Posterior vena cava (tissue), 2 donors: ENCODE measurements at regions not wholly inside any gene's neighbourhood (a gene's known extent, or its start where the extent isn't known, plus 50 kb on each side); places are given as distances from the start of the nearest gene placed in this dataset.

Experiments used
- DNase-seq: peaks from one replicate; pipeline ENCODE4 v3.0.0-alpha.2; 2020; ENCODE audit warnings: low spot score
- intact Hi-C, 2 donors: fragments of 100-400 bp; cut with DNase I; formaldehyde crosslinking; loops; one replicate each; pipeline versions ENCODE4 v1.14.1 to v1.14.2; 2022 to 2023
- donor health status: DM: yes; HTN: yes; CAD: no.
- donor health status: DM: yes; HTN: yes; CAD: no.

GRCh38 chrX:125758819-125759218 lies 407.3 kb downstream of the DCAF12L2 start:
- intact Hi-C loops, result no loop called here
- DNase-seq, result no peak

- no peak for DNase-seq
- intact Hi-C loops, result no loop called here
Measured at GRCh38 chrX:125762954-125763353, 403.1 kb downstream of the DCAF12L2 start.

GRCh38 chrX:125765347-125765746 lies 400.7 kb downstream of the DCAF12L2 start:
- no peak for DNase-seq
- intact Hi-C loops, result no loop called here

GRCh38 chrX:125769628-125770027 lies 396.5 kb downstream of the DCAF12L2 start:
- intact Hi-C loops, result no loop called here
- DNase-seq, result no peak

GRCh38 chrX:125778261-125778660 lies 387.8 kb downstream of the DCAF12L2 start:
- intact Hi-C loops, result no loop called here
- DNase-seq, result no peak

GRCh38 chrX:125782184-125782583 lies 383.9 kb downstream of the DCAF12L2 start:
- DNase-seq, result no peak

GRCh38 chrX:125786316-125786715 lies 379.8 kb downstream of the DCAF12L2 start:
- intact Hi-C loops, result no loop called here
- DNase-seq, result no peak

More at GRCh38 chrX:125782184-125782583, 383.9 kb downstream of the DCAF12L2 start:
- intact Hi-C loops, result no loop called here

- intact Hi-C loops, result no loop called here
- DNase-seq, result no peak
Measured at GRCh38 chrX:125791787-125792186, 374.3 kb downstream of the DCAF12L2 start.

- no peak for DNase-seq
- intact Hi-C loops, result no loop called here
Measured at GRCh38 chrX:125810856-125811255, 355.2 kb downstream of the DCAF12L2 start.

- no peak for DNase-seq
- intact Hi-C loops, result no loop called here
Measured at GRCh38 chrX:125826080-125826479, 340.0 kb downstream of the DCAF12L2 start.

GRCh38 chrX:125826774-125827451 lies 339.2 kb downstream of the DCAF12L2 start:
- peak; percentile 62 for DNase-seq
- intact Hi-C loops, result no loop called here

GRCh38 chrX:125846271-125846670 lies 319.8 kb downstream of the DCAF12L2 start:
- intact Hi-C loops, result no loop called here
- DNase-seq, result no peak

- intact Hi-C loops, result no loop called here
- no peak for DNase-seq
Measured at GRCh38 chrX:125850693-125851092, 315.4 kb downstream of the DCAF12L2 start.

- peak; percentile 43 for DNase-seq
- intact Hi-C loops, result no loop called here
Measured at GRCh38 chrX:125883169-125883568, 282.9 kb downstream of the DCAF12L2 start.

GRCh38 chrX:125894947-125895346 lies 271.1 kb downstream of the DCAF12L2 start:
- intact Hi-C loops, result no loop called here
- DNase-seq, result no peak

GRCh38 chrX:125895518-125895917 lies 270.6 kb downstream of the DCAF12L2 start:
- intact Hi-C loops, result no loop called here
- DNase-seq, result peak; percentile 49

GRCh38 chrX:125926295-125926694 lies 239.8 kb downstream of the DCAF12L2 start:
- DNase-seq, result no peak
- intact Hi-C loops, result no loop called here

GRCh38 chrX:125940985-125941384 lies 225.1 kb downstream of the DCAF12L2 start:
- intact Hi-C loops, result no loop called here
- DNase-seq, result no peak

- DNase-seq, result no peak
- intact Hi-C loops, result no loop called here
Measured at GRCh38 chrX:125947501-125947900, 218.6 kb downstream of the DCAF12L2 start.

GRCh38 chrX:125952973-125953372 lies 213.1 kb downstream of the DCAF12L2 start:
- intact Hi-C loops, result no loop called here
- DNase-seq, result no peak

GRCh38 chrX:125953814-125954213 lies 212.3 kb downstream of the DCAF12L2 start:
- DNase-seq, result no peak
- intact Hi-C loops, result no loop called here

GRCh38 chrX:125954236-125954635 lies 211.9 kb downstream of the DCAF12L2 start:
- intact Hi-C loops, result no loop called here
- no peak for DNase-seq
